HL-60 (cell line): ENCODE measurements at regions not wholly inside any gene's neighbourhood (a gene's known extent, or its start where the extent isn't known, plus 50 kb on each side); places are given as distances from the start of the nearest gene placed in this dataset.

ENCODE experiments used
- DNase-seq, 2 experiments: peaks; one replicate each; pipeline ENCODE4 v3.0.0-alpha.2; 2010 to 2020; ENCODE audit warnings: low read depth in 1 of 2, low spot score in 1 of 2
- H3K27ac ChIP-seq: fragments of 250-450 bp; sonication (Bioruptor Pico); replicated peaks from 2 replicates; pipeline ENCODE4 v1.5.1; 2020; ENCODE audit warnings: mild to moderate bottlenecking, moderate library complexity
- H3K27me3 ChIP-seq: fragments of 250-450 bp; sonication (Bioruptor Pico); 2 replicates; pipeline ENCODE4 v1.5.1; 2021; ENCODE audit warnings: mild to moderate bottlenecking, moderate library complexity; ENCODE audit not compliant: insufficient read depth, poor library complexity, severe bottlenecking
- H3K4me3 ChIP-seq: replicated peaks from 2 replicates; pipeline ENCODE4 v1.5.1; 2011; ENCODE audit warnings: mild to moderate bottlenecking, control low read depth, low read length; ENCODE audit not compliant: insufficient read depth
- CTCF ChIP-seq: IDR thresholded peaks from one replicate; pipeline ENCODE4 v1.5.1; 2011; ENCODE audit warnings: low read length, control low read depth, inconsistent platforms; ENCODE audit not compliant: insufficient read depth
- GABPA ChIP-seq: IDR thresholded peaks from 2 replicates; pipeline ENCODE4 v1.6.1; 2012; ENCODE audit warnings: low read depth
- POLR2AphosphoS5 ChIP-seq: IDR thresholded peaks from 2 replicates; pipeline ENCODE4 v1.6.1; 2012; ENCODE audit warnings: low read depth
- REST ChIP-seq: IDR thresholded peaks from 2 replicates; pipeline ENCODE4 v1.6.1; 2012; ENCODE audit warnings: low read depth; ENCODE audit not compliant: insufficient replicate concordance
- SPI1 ChIP-seq: IDR thresholded peaks from 2 replicates; pipeline ENCODE4 v1.6.1; 2012; ENCODE audit warnings: low read depth, mild to moderate bottlenecking, borderline replicate concordance

- Histone ChIP-seq H3K27ac (no peak overlapping the region), H3K4me3 (no peak overlapping the region), H3K27me3 (no peaks in the 10 kb centered on the region)
- TF ChIP-seq POLR2AphosphoS5 = no peak
- no peak for TF ChIP-seq REST
- no peak for TF ChIP-seq GABPA
- TF ChIP-seq CTCF = no peak
- no peak for TF ChIP-seq SPI1
- no peak for DNase-seq
Observed at GRCh38 chr10:36748128-36748871, 377.1 kb upstream of the ANKRD30A start.

GRCh38 chr10:36739884-36740445, 385.4 kb upstream of the ANKRD30A start:
- Histone ChIP-seq H3K4me3 (no peak overlapping the region), H3K27ac (no peak overlapping the region), H3K27me3 (no peaks in the 10 kb centered on the region)
- TF ChIP-seq SPI1 (no peak), CTCF (no peak), GABPA (no peak), POLR2AphosphoS5 (no peak)
- DNase-seq = no peak

- DNase-seq = no peak
- Histone ChIP-seq H3K4me3 (no peak overlapping the region), H3K27me3 (no peaks in the 10 kb centered on the region), H3K27ac (no peak overlapping the region)
- TF ChIP-seq GABPA = no peak
- no peak for TF ChIP-seq CTCF
- no peak for TF ChIP-seq REST
- TF ChIP-seq POLR2AphosphoS5 = no peak
- no peak for TF ChIP-seq SPI1
Observed at GRCh38 chr10:36738738-36739431, 386.5 kb upstream of the ANKRD30A start.
